T-cell (primary cell): ENCODE measurements at regions not wholly inside any gene's neighbourhood (a gene's known extent, or its start where the extent isn't known, plus 50 kb on each side); places are given as distances from the start of the nearest gene placed in this dataset.

Experiments used
- ATAC-seq, 4 experiments: fragments of 200-7000 bp in 3 of 4; fragments of 150-1000 bp in 1 of 4; cut with Tn5 transposase; replicated peaks in 1 of 4; 1 replicate in 3 of 4; 2 replicates in 1 of 4; pipeline ENCODE4 v1.10.0; 2021; ENCODE audit warnings: moderate library complexity in 3 of 4, mild to moderate bottlenecking in 2 of 4, moderate number of reproducible peaks in 1 of 4
- CTCF ChIA-PET, 2 donors: fragments of 300-600 bp; sonication (Branson Sonifier 250); formaldehyde crosslinking; loops; one replicate each; lab custom pipeline; 2022; ENCODE audit warnings: antibody characterized with exemption in 2 of 2; lab: Charles Lee
- POLR2A ChIA-PET, 2 donors: fragments of 300-600 bp; sonication (Branson Sonifier 250); formaldehyde crosslinking; loops; one replicate each; lab custom pipeline; 2022; ENCODE audit warnings: antibody characterized with exemption in 2 of 2; lab: Charles Lee
- DNase-seq, 35 experiments: peaks; one replicate each; pipeline versions ENCODE4 v3.0.0 to v3.0.0-alpha.2; 2013 to 2023
- H3K27ac ChIP-seq: one replicate; pipeline ENCODE4 v1.5.1; 2013; ENCODE audit warnings: low read length
- H3K27me3 ChIP-seq, 2 experiments: replicated peaks in 1 of 2; 1 replicate in 1 of 2; 2 replicates in 1 of 2; pipeline versions ENCODE4 v1.6.1 to v1.7.0; 2013; ENCODE audit warnings: low read length in 1 of 2, mixed read lengths in 1 of 2; ENCODE audit not compliant: control insufficient read depth in 2 of 2, insufficient read depth in 2 of 2; ENCODE audit errors: extremely low read depth in 1 of 2
- H3K36me3 ChIP-seq, 2 donors: 1 replicate in 1 of 2; 2 replicates in 1 of 2; pipeline versions ENCODE4 v1.6.1 to v1.7.0; 2013; ENCODE audit warnings: low read length in 1 of 2; ENCODE audit not compliant: control insufficient read depth in 2 of 2, insufficient read depth in 1 of 2; ENCODE audit errors: extremely low read depth in 1 of 2
- H3K4me1 ChIP-seq, 2 experiments: 1 replicate in 1 of 2; 2 replicates in 1 of 2; pipeline versions ENCODE4 v1.6.1 to v1.7.0; 2013; ENCODE audit warnings: low read length in 2 of 2, mixed read lengths in 1 of 2; ENCODE audit not compliant: insufficient read depth in 2 of 2, control insufficient read depth in 1 of 2; ENCODE audit errors: extremely low read depth in 1 of 2
- H3K4me3 ChIP-seq, 2 donors: 1 replicate in 1 of 2; 2 replicates in 1 of 2; pipeline versions ENCODE4 v1.5.1 to v1.7.0; 2013; ENCODE audit warnings: mild to moderate bottlenecking in 2 of 2, low read length in 1 of 2, moderate library complexity in 1 of 2; ENCODE audit not compliant: control insufficient read depth in 1 of 2; ENCODE audit errors: extremely low read depth in 1 of 2
- H3K9me3 ChIP-seq: 2 replicates; pipeline ENCODE4 v1.7.0; 2013
- H3K27ac Mint-ChIP-seq, 2 donors: one replicate each; pipeline ENCODE4 v1.8.0; 2020 to 2021; ENCODE audit warnings: mild to moderate bottlenecking in 2 of 2, mixed read lengths in 2 of 2
- H3K27me3 Mint-ChIP-seq, 2 donors: one replicate each; pipeline ENCODE4 v1.8.0; 2021 to 2022; ENCODE audit warnings: mixed read lengths in 2 of 2
- H3K36me3 Mint-ChIP-seq: one replicate; pipeline ENCODE4 v1.8.0; 2021; ENCODE audit warnings: mixed read lengths
- H3K4me1 Mint-ChIP-seq, 3 donors: one replicate each; pipeline ENCODE4 v1.8.0; 2020 to 2022; ENCODE audit warnings: mixed read lengths in 3 of 3, mild to moderate bottlenecking in 1 of 3
- H3K4me3 Mint-ChIP-seq, 3 donors: one replicate each; pipeline ENCODE4 v1.8.0; 2020 to 2022; ENCODE audit warnings: mild to moderate bottlenecking in 3 of 3, mixed read lengths in 3 of 3, moderate library complexity in 3 of 3
- H3K9me3 Mint-ChIP-seq, 3 donors: one replicate each; pipeline ENCODE4 v1.8.0; 2020 to 2022; ENCODE audit warnings: mixed read lengths in 3 of 3
- WGBS: methylation state at CpG from one replicate; pipeline ENCODE4 v1.1.5; 2013; ENCODE audit warnings: missing lambda C conversion rate; ENCODE audit not compliant: insufficient coverage; 5-methylcytosine and 5-hydroxymethylcytosine counted together

DNA sequence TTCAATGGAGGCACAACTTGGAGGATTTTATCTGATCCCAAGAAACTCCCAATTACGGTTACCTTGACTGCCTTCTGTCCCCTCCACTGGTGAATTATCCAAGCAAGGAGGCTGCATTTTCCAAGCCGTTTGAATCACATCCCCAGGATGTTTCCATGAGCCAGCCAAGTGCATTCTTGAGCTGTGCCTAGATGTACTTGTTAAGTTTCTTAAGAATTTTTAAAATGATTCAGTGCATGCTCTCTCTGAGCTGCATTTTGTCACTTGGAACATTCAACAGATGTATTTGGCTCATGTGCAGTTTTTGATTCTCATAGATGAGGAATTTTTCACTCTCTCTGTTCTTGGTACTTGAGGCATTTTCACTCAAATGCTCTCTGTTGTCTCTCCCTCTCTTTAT lies 202.6 kb upstream of the MYOCD start:
- ChIA-PET CTCF (no interaction called here), POLR2A (no interaction called here)
- no peaks in the 10 kb centered on the region for H3K4me1 Mint-ChIP-seq
- H3K4me3 ChIP-seq = no peak overlapping the region
- H3K27ac ChIP-seq = no peak overlapping the region
- H3K4me1 ChIP-seq = no peaks in the 10 kb centered on the region
- H3K4me3 Mint-ChIP-seq = no peak overlapping the region
- H3K27ac Mint-ChIP-seq = no peak overlapping the region
- H3K27me3 Mint-ChIP-seq = no peaks in the 10 kb centered on the region
- no peaks in the 10 kb centered on the region for H3K36me3 Mint-ChIP-seq
- peaks cover 2% of the 10 kb centered on the region for H3K9me3 ChIP-seq
- no peaks in the 10 kb centered on the region for H3K36me3 ChIP-seq
- WGBS = no CpG with 5 or more reads among the region's 2 CpGs
- H3K27me3 ChIP-seq = no peaks in the 10 kb centered on the region
- H3K9me3 Mint-ChIP-seq = peaks cover 0 to 5% (median 4%) of the 10 kb centered on the region in 3 donors
- no peak for ATAC-seq
- DNase-seq = no peak

DNA sequence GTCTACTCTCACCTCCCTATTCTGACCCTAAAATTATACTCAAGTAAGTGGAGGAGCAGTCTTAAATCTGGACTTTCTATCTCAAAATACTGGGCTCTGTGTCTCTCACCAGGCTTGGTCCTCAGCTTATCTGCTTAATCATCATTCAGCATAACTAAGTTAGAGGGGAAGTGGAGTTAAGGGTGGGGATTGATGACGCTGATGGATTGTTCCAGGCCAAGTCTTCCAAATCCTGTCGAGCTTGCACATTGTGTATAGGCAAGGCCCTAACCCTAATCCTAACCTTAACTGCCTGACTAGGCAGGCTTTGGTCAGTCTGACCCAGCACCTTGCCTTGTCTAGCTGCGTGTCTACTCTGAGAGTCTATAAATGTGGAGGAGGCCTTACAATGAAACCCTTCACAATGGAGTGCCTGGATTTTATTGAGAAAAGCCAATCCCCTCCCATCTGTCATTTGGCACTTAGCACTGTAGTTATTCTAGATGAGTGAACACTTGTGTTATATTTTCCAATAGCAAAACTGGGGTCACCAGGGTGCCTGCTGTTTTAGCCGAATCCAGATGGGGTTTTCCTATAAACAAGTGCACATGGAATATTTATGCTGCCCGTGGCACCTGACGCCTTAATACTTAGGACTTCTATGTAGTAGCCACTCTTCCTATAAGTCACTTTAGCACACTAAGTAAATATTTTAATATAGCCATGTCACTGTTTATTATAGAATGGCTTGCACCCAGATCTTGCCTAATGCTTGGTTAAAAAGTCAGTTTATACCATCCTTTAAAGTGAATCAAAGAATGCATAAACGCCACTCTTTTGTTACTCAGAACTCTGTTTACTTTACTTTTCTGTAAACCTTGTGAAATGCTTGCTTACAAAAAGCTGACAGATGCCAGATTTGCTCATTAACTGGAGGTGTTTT lies 193.2 kb upstream of the MYOCD start:
- Histone ChIP-seq H3K9me3 (no peaks in the 10 kb centered on the region), H3K27ac (no peak overlapping the region), H3K4me1 (no peaks in the 10 kb centered on the region), H3K27me3 (no peaks in the 10 kb centered on the region), H3K4me3 (no peak overlapping the region), H3K36me3 (no peaks in the 10 kb centered on the region)
- Mint-ChIP-seq H3K4me3 (no peak overlapping the region), H3K36me3 (no peaks in the 10 kb centered on the region), H3K27ac (no peak overlapping the region), H3K27me3 (peaks cover 0 to 3% of the 10 kb centered on the region in 2 donors), H3K9me3 (peaks cover 2 to 8% (median 6%) of the 10 kb centered on the region in 3 donors), H3K4me1 (no peaks in the 10 kb centered on the region)
- ChIA-PET CTCF (no interaction called here), POLR2A (no interaction called here)
- WGBS = no CpG with 5 or more reads among the region's 7 CpGs
- no peak for ATAC-seq
- DNase-seq = no peak

DNA sequence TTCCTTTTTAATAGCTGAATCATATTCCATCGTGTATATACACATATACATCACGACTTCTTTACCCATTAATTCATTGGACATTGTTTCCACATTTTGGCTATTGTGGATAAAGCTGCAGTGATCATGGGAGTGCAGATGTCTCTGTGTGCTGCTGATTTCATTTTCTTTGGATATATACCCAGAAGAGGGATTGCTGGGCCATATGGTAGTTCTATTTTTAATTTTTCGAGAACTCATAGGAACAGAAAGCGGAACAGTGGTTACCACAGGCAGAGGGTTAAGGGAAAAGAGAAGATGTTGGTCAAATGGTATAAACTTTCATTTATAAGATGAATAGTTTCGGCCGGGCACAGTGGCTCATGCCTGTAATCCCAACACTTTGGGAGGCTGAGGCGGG lies 187.4 kb upstream of the MYOCD start:
- H3K9me3 ChIP-seq = no peaks in the 10 kb centered on the region
- H3K4me1 ChIP-seq = no peaks in the 10 kb centered on the region
- no peak overlapping the region for H3K4me3 Mint-ChIP-seq
- POLR2A ChIA-PET = no interaction called here
- no peaks in the 10 kb centered on the region for H3K36me3 Mint-ChIP-seq
- H3K4me1 Mint-ChIP-seq = no peaks in the 10 kb centered on the region
- no peak for DNase-seq
- no peak overlapping the region for H3K27ac ChIP-seq
- peaks cover 0 to 3% of the 10 kb centered on the region in 2 donors for H3K27me3 Mint-ChIP-seq
- 90% methylated on average over 2 of the region's 7 CpGs for WGBS
- no peak overlapping the region for H3K27ac Mint-ChIP-seq
- no peak overlapping the region for H3K4me3 ChIP-seq
- H3K27me3 ChIP-seq = no peaks in the 10 kb centered on the region
- no peak for ATAC-seq
- H3K36me3 ChIP-seq = no peaks in the 10 kb centered on the region
- CTCF ChIA-PET = interaction anchor here in 1 of 2 donors (0.7 kb wide), 1 partner anchor 1538 kb away, joined by 4 read pairs; no protein-coding TSS in a partner anchor
- H3K9me3 Mint-ChIP-seq = peaks cover 4 to 8% (median 6%) of the 10 kb centered on the region in 3 donors

DNA sequence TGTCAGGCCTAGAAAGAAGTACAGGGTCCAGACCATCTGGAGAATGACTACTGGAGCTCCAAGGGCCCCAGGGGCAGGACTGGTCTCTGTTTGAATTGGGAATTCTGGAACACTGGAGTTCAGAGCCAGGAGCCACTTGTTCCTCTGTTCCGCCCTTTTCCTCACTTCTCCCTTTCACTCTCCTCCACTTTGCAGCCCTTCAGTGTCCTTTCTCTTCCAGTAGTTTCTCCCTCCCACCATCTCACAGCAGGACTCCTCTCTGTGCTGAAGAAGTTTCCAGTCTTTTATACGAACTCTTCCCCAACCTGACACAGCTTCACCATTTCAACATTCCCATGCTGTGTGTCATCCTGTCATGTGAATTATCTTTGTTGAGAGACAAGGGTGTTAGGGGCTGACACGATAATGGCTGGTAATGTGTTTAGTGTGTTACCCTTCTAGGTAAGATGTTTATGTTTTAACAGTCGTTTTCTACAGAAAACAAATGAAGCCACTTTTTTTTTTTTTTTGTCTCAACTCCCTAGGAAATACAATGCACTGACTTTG lies 180.3 kb upstream of the MYOCD start:
- DNase-seq (no peak), ATAC-seq (no peak)
- no peaks in the 10 kb centered on the region for H3K4me1 ChIP-seq
- no peak overlapping the region for H3K4me3 Mint-ChIP-seq
- H3K9me3 ChIP-seq = no peaks in the 10 kb centered on the region
- no peaks in the 10 kb centered on the region for H3K36me3 Mint-ChIP-seq
- H3K27ac Mint-ChIP-seq = no peak overlapping the region
- H3K27me3 Mint-ChIP-seq = no peaks in the 10 kb centered on the region
- peaks cover 0 to 6% (median 2%) of the 10 kb centered on the region in 3 donors for H3K9me3 Mint-ChIP-seq
- ChIA-PET CTCF (no interaction called here), POLR2A (no interaction called here)
- no peak overlapping the region for H3K27ac ChIP-seq
- WGBS = 100% methylated on average over 1 of the region's 4 CpGs
- no peak overlapping the region for H3K4me3 ChIP-seq
- no peaks in the 10 kb centered on the region for H3K36me3 ChIP-seq
- H3K27me3 ChIP-seq = no peaks in the 10 kb centered on the region
- no peaks in the 10 kb centered on the region for H3K4me1 Mint-ChIP-seq

DNA sequence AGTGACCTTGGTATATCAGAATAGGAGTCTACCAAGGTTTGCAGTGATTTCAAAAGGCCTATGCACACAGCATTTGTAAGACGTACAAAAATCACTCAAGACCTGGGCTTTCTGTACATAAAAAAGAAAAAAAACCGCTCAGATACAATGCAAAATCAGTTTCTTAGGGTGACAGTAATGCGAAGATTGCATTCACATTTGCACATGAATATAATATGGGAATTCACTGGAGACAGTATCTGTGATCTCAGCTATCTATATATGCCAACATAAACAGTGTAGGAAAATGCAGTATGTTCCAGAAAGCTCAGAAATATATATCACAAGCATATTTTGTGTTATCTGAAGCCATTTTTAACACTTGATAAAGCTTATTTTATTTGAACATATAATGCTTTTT lies 176.4 kb upstream of the MYOCD start:
- no peak for ATAC-seq
- ChIA-PET CTCF (no interaction called here), POLR2A (no interaction called here)
- Histone ChIP-seq H3K36me3 (no peaks in the 10 kb centered on the region), H3K4me1 (no peaks in the 10 kb centered on the region), H3K27ac (no peak overlapping the region), H3K4me3 (no peak overlapping the region), H3K27me3 (no peaks in the 10 kb centered on the region), H3K9me3 (no peaks in the 10 kb centered on the region)
- WGBS = no CpG with 5 or more reads among the region's 3 CpGs
- Mint-ChIP-seq H3K9me3 (peaks cover 0 to 6% (median 2%) of the 10 kb centered on the region in 3 donors), H3K27ac (no peak overlapping the region), H3K4me3 (no peak overlapping the region), H3K27me3 (no peaks in the 10 kb centered on the region), H3K4me1 (no peaks in the 10 kb centered on the region), H3K36me3 (no peaks in the 10 kb centered on the region)
- DNase-seq = no peak

DNA sequence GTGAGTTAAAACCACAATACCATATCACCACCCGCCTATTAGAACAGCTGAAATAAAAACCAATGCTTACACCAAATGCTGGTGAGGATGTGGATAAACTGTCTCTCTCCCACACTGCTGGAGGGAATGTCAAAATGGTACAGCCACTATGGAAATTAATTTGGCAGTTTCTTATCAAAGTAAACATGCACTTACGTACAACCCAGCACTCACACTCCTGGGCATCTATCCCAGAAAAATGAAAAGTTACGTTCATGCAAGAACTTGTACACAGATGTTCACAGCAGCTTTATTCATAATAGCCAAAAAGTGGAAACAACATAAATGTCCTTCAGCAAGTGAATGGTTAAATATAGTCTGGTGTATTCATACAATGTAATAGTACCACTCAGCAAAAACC lies 173.2 kb upstream of the MYOCD start:
- H3K4me1 Mint-ChIP-seq = no peaks in the 10 kb centered on the region
- H3K4me3 ChIP-seq = no peak overlapping the region
- H3K4me3 Mint-ChIP-seq = no peak overlapping the region
- no peaks in the 10 kb centered on the region for H3K9me3 ChIP-seq
- H3K27me3 Mint-ChIP-seq = no peaks in the 10 kb centered on the region
- ATAC-seq = no peak
- H3K4me1 ChIP-seq = no peaks in the 10 kb centered on the region
- H3K36me3 ChIP-seq = no peaks in the 10 kb centered on the region
- CTCF ChIA-PET = no interaction called here
- H3K9me3 Mint-ChIP-seq = peaks cover 10 to 14% (median 12%) of the 10 kb centered on the region in 3 donors
- H3K27me3 ChIP-seq = no peaks in the 10 kb centered on the region
- WGBS = no CpG with 5 or more reads among the region's 3 CpGs
- no peak overlapping the region for H3K27ac Mint-ChIP-seq
- H3K27ac ChIP-seq = no peak overlapping the region
- no peaks in the 10 kb centered on the region for H3K36me3 Mint-ChIP-seq
- POLR2A ChIA-PET = no interaction called here
- DNase-seq = no peak
